ENCODE measurements at regions not wholly inside any gene's neighbourhood (a gene's known extent, or its start where the extent isn't known, plus 50 kb on each side); places are given as distances from the start of the nearest gene placed in this dataset.
"Not testable (repeated sequence)": the region's sequence is repeated elsewhere in the genome, so short reads cannot be mapped to it uniquely, and the experiment has no call there.

- Histone ChIP-seq H3K36me3 (no peaks in the 10 kb centered on the region), H3K4me1 (peaks cover 0 to 20% (median 3%) of the 10 kb centered on the region in 12 donors), H3K27me3 (no peaks in the 10 kb centered on the region), H3K4me3 (no peak overlapping the region), H3K9me3 (peaks cover 0 to 20% (median 0%) of the 10 kb centered on the region in 12 donors), H3K27ac (no peak overlapping the region)
- intact Hi-C loops (cut with DNase I): no loop called here
- 86 to 95% (median 92%) methylated on average over 1 of the region's 1 CpG for WGBS, 4 donors
- ATAC-seq: no peak
- TF ChIP-seq POLR2A (IDR thresholded peaks at IDR 0.05) (no peak), CTCF (IDR thresholded peaks at IDR 0.05) (no peak)
- no peak for DNase-seq
Observed at GRCh38 chr5:82534986-82535385, 256.8 kb upstream of the RPS23 start.

- intact Hi-C loops (cut with DNase I); H3K27me3 ChIP-seq; H3K36me3 ChIP-seq; H3K4me1 ChIP-seq; H3K4me3 ChIP-seq; H3K27ac ChIP-seq; ATAC-seq; DNase-seq: not testable (repeated sequence)
- H3K9me3 ChIP-seq: peaks cover 0 to 20% (median 0%) of the 10 kb centered on the region in 12 donors
- WGBS, 4 donors: 82 to 94% (median 90%) methylated on average over 2 of the region's 2 CpGs
Observed at GRCh38 chr5:82532075-82532474, 253.9 kb upstream of the RPS23 start.

- H3K27ac ChIP-seq: no peak overlapping the region
- H3K36me3 ChIP-seq: no peaks in the 10 kb centered on the region
- H3K9me3 ChIP-seq: no peaks in the 10 kb centered on the region
- H3K27me3 ChIP-seq: no peaks in the 10 kb centered on the region
- ATAC-seq (no peak), DNase-seq (no peak)
- 82 to 89% (median 86%) methylated on average over 2 of the region's 2 CpGs for WGBS, 4 donors
- TF ChIP-seq POLR2A (IDR thresholded peaks at IDR 0.05): no peak
- no peak for TF ChIP-seq CTCF (IDR thresholded peaks at IDR 0.05)
- no peaks in the 10 kb centered on the region for H3K4me1 ChIP-seq
- intact Hi-C loops (cut with DNase I): no loop called here
- no peak overlapping the region for H3K4me3 ChIP-seq
Observed at GRCh38 chr5:82526540-82526939, 248.4 kb upstream of the RPS23 start.

- TF ChIP-seq CTCF (IDR thresholded peaks at IDR 0.05) (no peak), POLR2A (IDR thresholded peaks at IDR 0.05) (no peak)
- Histone ChIP-seq H3K4me3 (no peak overlapping the region), H3K9me3 (no peaks in the 10 kb centered on the region), H3K36me3 (no peaks in the 10 kb centered on the region), H3K27ac (no peak overlapping the region), H3K27me3 (no peaks in the 10 kb centered on the region), H3K4me1 (no peaks in the 10 kb centered on the region)
- ATAC-seq (no peak), DNase-seq (no peak)
- intact Hi-C loops (cut with DNase I): no loop called here
- WGBS, 4 donors: 89 to 94% (median 90%) methylated on average over 3 of the region's 3 CpGs
Observed at GRCh38 chr5:82525626-82526025, 247.5 kb upstream of the RPS23 start.

- Histone ChIP-seq H3K9me3 (no peaks in the 10 kb centered on the region), H3K27me3 (no peaks in the 10 kb centered on the region), H3K36me3 (no peaks in the 10 kb centered on the region), H3K27ac (no peak overlapping the region), H3K4me1 (no peaks in the 10 kb centered on the region), H3K4me3 (no peak overlapping the region)
- no peak for TF ChIP-seq CTCF (IDR thresholded peaks at IDR 0.05)
- TF ChIP-seq POLR2A (IDR thresholded peaks at IDR 0.05): no peak
- DNase-seq (no peak), ATAC-seq (no peak)
- intact Hi-C loops (cut with DNase I): no loop called here
- WGBS, 4 donors: 76 to 88% (median 77%) methylated on average over 2 of the region's 2 CpGs
Observed at GRCh38 chr5:82523633-82524032, 245.5 kb upstream of the RPS23 start.
